Body of pancreas (tissue), 4 donors: ENCODE measurements at regions not wholly inside any gene's neighbourhood (a gene's known extent, or its start where the extent isn't known, plus 50 kb on each side); places are given as distances from the start of the nearest gene placed in this dataset.

Experiments
- ATAC-seq: fragments of 150-250 bp; one replicate; pipeline ENCODE4 v1.9.1; 2016
- DNase-seq, 4 donors: peaks; one replicate each; pipeline ENCODE4 v3.0.0-alpha.2; 2019
- H3K27ac ChIP-seq, 4 donors: fragments of 200-600 bp; sonication (generic); 1 replicate in 3 of 4; 2 replicates in 1 of 4; pipeline versions ENCODE4 v1.5.1 to v1.6.1; 2016 to 2019; ENCODE audit warnings: mild to moderate bottlenecking in 1 of 4, mixed read lengths in 1 of 4, moderate library complexity in 1 of 4
- H3K27me3 ChIP-seq, 2 donors: fragments of 200-600 bp; sonication (generic); one replicate each; pipeline ENCODE4 v1.6.0; 2016; ENCODE audit warnings: mild to moderate bottlenecking in 1 of 2
- H3K36me3 ChIP-seq, 2 donors: fragments of 200-600 bp; sonication (generic); replicated peaks in 1 of 2; 2 replicates each; pipeline ENCODE4 v1.5.1; 2016; ENCODE audit warnings: low read depth in 2 of 2; ENCODE audit not compliant: insufficient read depth in 1 of 2
- H3K4me1 ChIP-seq: fragments of 200-600 bp; sonication (generic); one replicate; pipeline ENCODE4 v1.6.0; 2016
- H3K4me3 ChIP-seq, 2 donors: fragments of 200-600 bp; sonication (generic); 1 replicate in 1 of 2; 2 replicates in 1 of 2; pipeline ENCODE4 v1.5.1; 2016 to 2019
- H3K9me3 ChIP-seq, 3 donors: fragments of 200-600 bp; sonication (generic); 1 replicate in 2 of 3; 2 replicates in 1 of 3; pipeline ENCODE4 v1.5.1; 2016
- POLR2A ChIP-seq, 3 donors: fragments of 450-650 bp; IDR thresholded peaks; one replicate each; pipeline ENCODE4 v1.6.1; 2016; ENCODE audit warnings: antibody characterized with exemption in 3 of 3, mild to moderate bottlenecking in 2 of 3
- WGBS, 2 donors: methylation state at CpG; one replicate each; pipeline ENCODE4 v1.1.5; 2017; 5-methylcytosine and 5-hydroxymethylcytosine counted together
- intact Hi-C: fragments of 100-400 bp; cut with DNase I; formaldehyde crosslinking; loops from one replicate; pipeline ENCODE4 v1.15.1; 2023
- TF ChIP-seq, protein P1 (sequence below), 7 experiments: fragments of 450-650 bp in 4 of 7; fragments of 200-600 bp in 3 of 7; sonication (generic) in 3 of 7; IDR thresholded peaks; one replicate each; pipeline ENCODE4 v1.5.1; 2016 to 2019; ENCODE audit warnings: antibody characterized with exemption in 7 of 7

DNA sequence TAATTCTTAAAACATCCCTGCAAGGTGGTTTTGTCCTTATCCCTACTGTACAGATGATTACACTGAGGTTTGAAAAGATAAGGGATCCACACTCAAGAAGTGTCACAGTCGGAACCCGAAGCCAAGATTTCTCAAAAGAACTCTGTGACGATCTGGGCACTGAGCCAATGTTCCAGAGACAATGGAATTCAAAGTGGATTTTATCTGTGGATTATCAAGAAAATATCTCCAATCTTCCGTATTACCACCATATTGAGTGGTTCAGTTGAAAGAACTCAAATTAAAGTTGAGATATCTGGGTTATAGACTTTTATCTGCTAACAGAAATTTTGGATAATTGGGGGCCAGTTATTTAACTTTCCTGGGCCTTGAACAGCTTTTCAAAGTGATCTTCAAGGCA is 100.0 kb upstream of the GRAMD1B start:
- TF ChIP-seq, protein P1, sequence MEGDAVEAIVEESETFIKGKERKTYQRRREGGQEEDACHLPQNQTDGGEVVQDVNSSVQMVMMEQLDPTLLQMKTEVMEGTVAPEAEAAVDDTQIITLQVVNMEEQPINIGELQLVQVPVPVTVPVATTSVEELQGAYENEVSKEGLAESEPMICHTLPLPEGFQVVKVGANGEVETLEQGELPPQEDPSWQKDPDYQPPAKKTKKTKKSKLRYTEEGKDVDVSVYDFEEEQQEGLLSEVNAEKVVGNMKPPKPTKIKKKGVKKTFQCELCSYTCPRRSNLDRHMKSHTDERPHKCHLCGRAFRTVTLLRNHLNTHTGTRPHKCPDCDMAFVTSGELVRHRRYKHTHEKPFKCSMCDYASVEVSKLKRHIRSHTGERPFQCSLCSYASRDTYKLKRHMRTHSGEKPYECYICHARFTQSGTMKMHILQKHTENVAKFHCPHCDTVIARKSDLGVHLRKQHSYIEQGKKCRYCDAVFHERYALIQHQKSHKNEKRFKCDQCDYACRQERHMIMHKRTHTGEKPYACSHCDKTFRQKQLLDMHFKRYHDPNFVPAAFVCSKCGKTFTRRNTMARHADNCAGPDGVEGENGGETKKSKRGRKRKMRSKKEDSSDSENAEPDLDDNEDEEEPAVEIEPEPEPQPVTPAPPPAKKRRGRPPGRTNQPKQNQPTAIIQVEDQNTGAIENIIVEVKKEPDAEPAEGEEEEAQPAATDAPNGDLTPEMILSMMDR (IDR thresholded peaks at IDR 0.05): no peak
- no peak for TF ChIP-seq POLR2A (IDR thresholded peaks at IDR 0.05)
- H3K4me3 ChIP-seq: no peak overlapping the region
- DNase-seq: no peak
- 35 to 44% methylated on average over 4 of the region's 4 CpGs for WGBS, 2 donors
- peaks cover 0 to 5% of the 10 kb centered on the region in 2 donors for H3K27me3 ChIP-seq
- intact Hi-C loops: no loop called here
- ATAC-seq: no peak
- H3K4me1 ChIP-seq: no peaks in the 10 kb centered on the region
- no peaks in the 10 kb centered on the region for H3K36me3 ChIP-seq
- no peak overlapping the region for H3K27ac ChIP-seq
- H3K9me3 ChIP-seq: no peaks in the 10 kb centered on the region

DNA sequence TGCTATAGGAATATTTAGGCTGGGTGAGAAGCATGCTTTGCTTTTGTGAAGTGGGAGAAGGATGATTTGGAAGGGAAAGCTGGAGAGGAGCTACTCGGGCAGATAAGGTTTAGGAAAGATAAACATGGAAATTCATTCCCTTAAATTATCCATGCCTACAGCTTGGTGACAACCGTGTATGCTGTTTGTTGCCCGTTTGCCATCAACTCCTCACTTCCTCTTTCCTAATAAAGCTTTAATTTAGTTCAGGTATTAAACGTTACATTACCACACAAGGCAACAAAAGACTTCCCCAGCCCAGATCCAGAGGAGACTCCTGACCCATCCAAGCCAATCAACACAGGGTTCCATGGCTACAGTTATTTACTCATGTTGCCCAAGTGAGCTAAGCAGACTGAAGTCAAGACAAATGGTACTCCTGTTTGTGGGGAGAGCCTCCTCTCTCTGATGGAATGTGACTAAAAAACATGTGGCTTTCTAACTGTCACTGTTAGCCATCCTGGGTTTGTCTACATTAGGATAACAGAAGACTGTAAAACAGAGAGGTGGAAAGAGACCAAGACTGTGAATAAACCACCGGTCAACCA is 101.7 kb upstream of the GRAMD1B start:
- H3K9me3 ChIP-seq: no peaks in the 10 kb centered on the region
- H3K27me3 ChIP-seq: peaks cover 0 to 5% of the 10 kb centered on the region in 2 donors
- TF ChIP-seq, protein P1 (IDR thresholded peaks at IDR 0.05): no peak
- no peak for TF ChIP-seq POLR2A (IDR thresholded peaks at IDR 0.05)
- no peak overlapping the region for H3K27ac ChIP-seq
- no peaks in the 10 kb centered on the region for H3K36me3 ChIP-seq
- intact Hi-C loops: no loop called here
- H3K4me3 ChIP-seq: no peak overlapping the region
- H3K4me1 ChIP-seq: no peaks in the 10 kb centered on the region
- WGBS, 2 donors: 54 to 56% methylated on average over 5 of the region's 5 CpGs
- no peak for DNase-seq
- ATAC-seq: no peak

DNA sequence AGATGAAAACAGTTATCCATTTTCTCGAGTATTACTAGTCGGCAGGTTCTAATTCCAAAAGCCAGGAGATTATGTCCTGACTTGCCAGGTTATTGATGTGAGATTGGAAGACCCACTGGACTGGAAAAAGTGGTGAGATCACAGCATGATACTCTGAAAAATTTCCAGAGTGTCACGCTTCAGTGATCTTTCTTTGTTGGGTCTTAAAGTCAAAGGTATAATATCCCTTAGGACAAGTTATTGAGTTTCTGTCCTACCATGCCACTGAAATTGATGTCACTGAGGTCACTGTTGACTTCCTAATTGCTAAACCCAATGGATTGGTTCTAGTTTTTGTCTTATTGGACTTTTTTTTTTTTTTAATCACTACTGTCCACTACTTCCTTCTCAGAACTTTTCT is 104.5 kb upstream of the GRAMD1B start:
- WGBS, 2 donors: 43 to 70% methylated on average over 3 of the region's 3 CpGs
- no peaks in the 10 kb centered on the region for H3K36me3 ChIP-seq
- H3K4me1 ChIP-seq: no peaks in the 10 kb centered on the region
- H3K27ac ChIP-seq: no peak overlapping the region
- no peak for ATAC-seq
- intact Hi-C loops: no loop called here
- TF ChIP-seq, protein P1 (IDR thresholded peaks at IDR 0.05): no peak
- no peak for TF ChIP-seq POLR2A (IDR thresholded peaks at IDR 0.05)
- DNase-seq: no peak
- H3K27me3 ChIP-seq: peaks cover 0 to 5% of the 10 kb centered on the region in 2 donors
- no peak overlapping the region for H3K4me3 ChIP-seq
- no peaks in the 10 kb centered on the region for H3K9me3 ChIP-seq

DNA sequence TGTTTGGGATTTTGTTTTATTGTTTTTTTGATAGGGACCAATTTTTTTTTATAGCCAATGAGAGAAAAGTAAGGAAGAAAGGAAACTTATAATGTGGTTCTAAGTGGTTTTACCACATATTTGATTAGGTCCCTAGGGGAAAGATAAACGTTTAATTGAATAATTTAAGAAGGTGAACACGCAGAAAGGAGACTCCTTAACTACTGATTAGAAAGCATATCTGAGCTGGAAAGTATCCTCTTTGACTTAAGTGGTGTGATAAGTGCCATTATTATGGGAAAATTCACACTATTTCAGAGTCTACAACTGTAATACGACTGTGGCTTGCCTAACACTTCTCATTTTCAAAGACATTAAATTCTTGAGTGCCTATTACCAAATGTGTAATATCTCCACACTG is 106.5 kb upstream of the GRAMD1B start:
- Histone ChIP-seq H3K27ac (no peak overlapping the region), H3K27me3 (peaks cover 0 to 5% of the 10 kb centered on the region in 2 donors), H3K9me3 (no peaks in the 10 kb centered on the region), H3K4me3 (no peak overlapping the region), H3K4me1 (no peaks in the 10 kb centered on the region), H3K36me3 (no peaks in the 10 kb centered on the region)
- ATAC-seq: no peak
- DNase-seq: no peak
- 20 to 24% methylated on average over 3 of the region's 3 CpGs for WGBS, 2 donors
- intact Hi-C loops: no loop called here
- no peak for TF ChIP-seq POLR2A (IDR thresholded peaks at IDR 0.05)
- TF ChIP-seq, protein P1 (IDR thresholded peaks at IDR 0.05): no peak

DNA sequence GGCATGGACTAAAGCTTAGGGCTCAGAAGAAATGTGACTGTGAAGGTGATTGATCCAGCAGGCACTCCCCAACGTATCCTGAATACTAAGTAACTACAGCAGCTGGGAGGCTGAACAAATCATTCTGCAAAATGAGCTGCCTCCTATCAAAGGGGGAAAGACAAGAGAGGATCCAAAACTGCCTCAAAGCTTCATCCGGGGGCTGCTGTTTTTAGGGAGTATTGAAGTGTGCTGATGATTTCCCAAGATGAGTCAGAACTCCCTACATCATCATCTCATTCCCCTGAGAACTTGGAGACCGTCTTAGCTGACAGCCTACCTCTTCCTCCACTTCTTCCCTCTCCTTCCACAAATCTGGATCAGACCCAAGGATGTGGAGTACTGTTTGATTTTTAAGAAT is 108.4 kb upstream of the GRAMD1B start:
- no peaks in the 10 kb centered on the region for H3K36me3 ChIP-seq
- H3K4me1 ChIP-seq: no peaks in the 10 kb centered on the region
- no peak overlapping the region for H3K4me3 ChIP-seq
- ATAC-seq (no peak), DNase-seq (no peak)
- intact Hi-C loops: no loop called here
- H3K27me3 ChIP-seq: peaks cover 0 to 5% of the 10 kb centered on the region in 2 donors
- TF ChIP-seq, protein P1 (IDR thresholded peaks at IDR 0.05): no peak
- no peak for TF ChIP-seq POLR2A (IDR thresholded peaks at IDR 0.05)
- H3K9me3 ChIP-seq: no peaks in the 10 kb centered on the region
- WGBS, 2 donors: 40 to 48% methylated on average over 3 of the region's 3 CpGs
- no peak overlapping the region for H3K27ac ChIP-seq
